Osteoblast (primary cell): ENCODE measurements at regions not wholly inside any gene's neighbourhood (a gene's known extent, or its start where the extent isn't known, plus 50 kb on each side); places are given as distances from the start of the nearest gene placed in this dataset.

Experiments used
- DNase-seq: peaks from one replicate; pipeline ENCODE4 v3.0.0; 2011; ENCODE audit warnings: low spot score, mixed read lengths; ENCODE audit not compliant: insufficient read length; ENCODE audit errors: missing footprints
- H2AFZ ChIP-seq: 2 replicates; pipeline ENCODE4 v1.6.0; 2011; ENCODE audit warnings: mild to moderate bottlenecking, low read length
- H3K27ac ChIP-seq: 2 replicates; pipeline ENCODE4 v1.5.1; 2011; ENCODE audit warnings: mild to moderate bottlenecking, low read depth, low read length, moderate library complexity
- H3K27me3 ChIP-seq: 2 replicates; pipeline ENCODE4 v1.6.0; 2012; ENCODE audit warnings: mild to moderate bottlenecking, control low read depth, inconsistent platforms, low read length, moderate library complexity; ENCODE audit not compliant: insufficient read depth
- H3K36me3 ChIP-seq: 2 replicates; pipeline ENCODE4 v1.5.1; 2011; ENCODE audit warnings: mild to moderate bottlenecking, low read length, control low read depth, moderate library complexity; ENCODE audit not compliant: insufficient read depth
- H3K4me1 ChIP-seq: 2 replicates; pipeline ENCODE4 v1.5.1; 2011; ENCODE audit warnings: mild to moderate bottlenecking, low read length, control low read depth, moderate library complexity; ENCODE audit not compliant: insufficient read depth
- H3K4me2 ChIP-seq: 2 replicates; pipeline ENCODE4 v1.6.0; 2011; ENCODE audit warnings: mild to moderate bottlenecking, low read length; ENCODE audit not compliant: insufficient read depth
- H3K4me3 ChIP-seq: fragments of 200-600 bp; sonication (generic); 3 replicates; pipeline ENCODE4 v1.5.1; 2012; ENCODE audit warnings: mild to moderate bottlenecking, low read length, inconsistent platforms; ENCODE audit not compliant: insufficient read depth
- H3K79me2 ChIP-seq: 2 replicates; pipeline ENCODE4 v1.6.0; 2012; ENCODE audit warnings: mild to moderate bottlenecking, low read length, control low read depth, inconsistent platforms; ENCODE audit not compliant: insufficient read depth
- H3K9me3 ChIP-seq: 2 replicates; pipeline ENCODE4 v1.5.1; 2011; ENCODE audit warnings: low read depth, low read length, control low read depth
- H4K20me1 ChIP-seq: 2 replicates; pipeline ENCODE4 v1.6.0; 2012; ENCODE audit warnings: mild to moderate bottlenecking, low read length, control low read depth; ENCODE audit not compliant: insufficient read depth
- TF ChIP-seq, protein P1 (sequence below): IDR thresholded peaks from 2 replicates; pipeline ENCODE4 v1.5.1; 2011; ENCODE audit warnings: mild to moderate bottlenecking, low read depth, low read length, moderate library complexity; ENCODE audit errors: extremely low read depth

DNA sequence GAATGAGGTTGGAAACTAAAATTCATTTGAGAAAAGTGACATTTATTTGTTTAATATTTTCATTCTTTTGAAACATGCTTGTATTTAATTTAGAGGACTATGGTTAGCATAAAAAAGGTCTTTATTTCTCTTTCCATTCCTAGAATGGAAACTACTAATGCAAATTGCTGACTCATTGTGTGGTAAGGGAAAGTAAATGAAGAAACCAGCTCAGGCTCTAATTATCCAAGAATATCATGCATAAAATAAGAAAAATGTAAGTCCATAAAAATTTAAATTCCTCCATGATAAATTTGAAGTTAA, 777.0 kb upstream of the SLITRK1 start:
- no peaks in the 10 kb centered on the region for H3K79me2 ChIP-seq
- no peaks in the 10 kb centered on the region for H3K27me3 ChIP-seq
- H3K4me1 ChIP-seq, result peaks cover 3% of the 10 kb centered on the region
- peak overlapping the region; percentile 38 for H3K27ac ChIP-seq
- H3K9me3 ChIP-seq, result no peaks in the 10 kb centered on the region
- no peaks in the 10 kb centered on the region for H4K20me1 ChIP-seq
- no peaks in the 10 kb centered on the region for H3K36me3 ChIP-seq
- DNase-seq, result no peak
- H3K4me2 ChIP-seq, result peak overlapping the region; percentile 43
- H2AFZ ChIP-seq, result no peak overlapping the region
- TF ChIP-seq, protein P1, sequence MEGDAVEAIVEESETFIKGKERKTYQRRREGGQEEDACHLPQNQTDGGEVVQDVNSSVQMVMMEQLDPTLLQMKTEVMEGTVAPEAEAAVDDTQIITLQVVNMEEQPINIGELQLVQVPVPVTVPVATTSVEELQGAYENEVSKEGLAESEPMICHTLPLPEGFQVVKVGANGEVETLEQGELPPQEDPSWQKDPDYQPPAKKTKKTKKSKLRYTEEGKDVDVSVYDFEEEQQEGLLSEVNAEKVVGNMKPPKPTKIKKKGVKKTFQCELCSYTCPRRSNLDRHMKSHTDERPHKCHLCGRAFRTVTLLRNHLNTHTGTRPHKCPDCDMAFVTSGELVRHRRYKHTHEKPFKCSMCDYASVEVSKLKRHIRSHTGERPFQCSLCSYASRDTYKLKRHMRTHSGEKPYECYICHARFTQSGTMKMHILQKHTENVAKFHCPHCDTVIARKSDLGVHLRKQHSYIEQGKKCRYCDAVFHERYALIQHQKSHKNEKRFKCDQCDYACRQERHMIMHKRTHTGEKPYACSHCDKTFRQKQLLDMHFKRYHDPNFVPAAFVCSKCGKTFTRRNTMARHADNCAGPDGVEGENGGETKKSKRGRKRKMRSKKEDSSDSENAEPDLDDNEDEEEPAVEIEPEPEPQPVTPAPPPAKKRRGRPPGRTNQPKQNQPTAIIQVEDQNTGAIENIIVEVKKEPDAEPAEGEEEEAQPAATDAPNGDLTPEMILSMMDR, result no peak
- no peak overlapping the region for H3K4me3 ChIP-seq

DNA sequence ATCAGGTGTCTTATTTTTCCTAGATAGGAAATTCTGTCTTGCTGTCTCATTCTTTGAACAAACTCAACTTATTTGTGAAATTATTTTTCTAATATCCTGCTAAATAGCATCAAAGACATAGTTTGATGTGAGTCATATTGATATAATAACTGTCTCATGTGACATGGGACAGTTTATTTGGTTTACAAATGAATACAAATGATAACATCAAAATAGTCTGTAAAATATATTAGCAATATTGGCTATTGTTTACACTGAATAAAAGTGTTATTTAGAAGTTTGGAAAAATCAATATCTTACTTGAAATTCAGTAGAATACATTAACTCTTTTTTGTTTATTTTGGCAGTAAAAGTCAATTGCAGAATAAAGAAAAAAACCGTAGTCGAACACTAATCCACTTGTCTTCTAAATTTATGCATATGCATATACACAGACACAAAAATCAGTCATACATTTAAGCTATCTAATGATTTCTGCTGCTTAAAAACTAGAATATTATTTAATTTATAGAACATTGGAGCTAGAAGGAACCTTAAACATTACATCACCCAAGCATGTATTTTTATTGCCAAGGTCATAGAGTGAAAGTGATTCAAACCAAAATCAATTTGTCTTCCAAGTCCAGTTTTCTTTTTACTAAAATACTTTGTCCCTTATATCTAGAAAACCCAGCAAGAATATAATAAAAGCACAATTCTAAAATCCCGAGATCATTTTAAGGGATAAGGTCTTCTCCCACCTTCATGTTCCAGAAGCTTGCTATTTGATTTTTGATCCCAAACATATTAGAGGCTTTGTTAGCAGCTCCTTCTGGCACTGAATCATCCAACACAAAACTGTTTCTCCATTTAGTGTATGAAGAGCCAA, 776.5 kb upstream of the SLITRK1 start:
- no peak overlapping the region for H2AFZ ChIP-seq
- no peak for DNase-seq

DNA sequence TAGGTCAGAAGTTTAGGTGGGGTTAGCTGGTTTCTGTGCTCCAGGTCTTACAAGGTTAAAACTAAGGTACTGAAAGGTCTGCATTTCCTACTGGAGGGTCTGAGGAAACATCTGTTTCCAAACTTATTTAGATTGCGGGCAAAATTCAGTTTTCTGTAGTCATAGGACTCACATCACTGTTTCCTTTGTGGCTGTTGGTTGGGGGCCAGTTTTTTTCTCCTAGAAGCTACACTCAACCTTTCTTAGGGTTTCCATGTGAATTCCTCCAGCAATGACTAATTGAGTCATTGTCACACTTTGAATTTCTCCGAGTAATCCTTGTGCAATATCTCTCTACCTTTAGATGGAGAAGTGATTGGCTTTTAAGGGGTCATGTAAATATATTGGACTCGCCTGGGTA, 773.4 kb upstream of the SLITRK1 start:
- Histone ChIP-seq H4K20me1 (no peaks in the 10 kb centered on the region), H3K4me3 (no peak overlapping the region), H3K4me2 (no peak overlapping the region), H3K79me2 (no peaks in the 10 kb centered on the region), H3K27ac (no peak overlapping the region), H3K4me1 (peaks cover 8% of the 10 kb centered on the region), H3K27me3 (no peaks in the 10 kb centered on the region), H2AFZ (no peak overlapping the region), H3K9me3 (no peaks in the 10 kb centered on the region), H3K36me3 (no peaks in the 10 kb centered on the region)
- no peak for DNase-seq
- TF ChIP-seq, protein P1, result no peak

More for the DNA sequence above, 776.5 kb upstream of the SLITRK1 start:
- Histone ChIP-seq H3K4me1 (peaks cover 3% of the 10 kb centered on the region), H3K27me3 (no peaks in the 10 kb centered on the region), H3K9me3 (no peaks in the 10 kb centered on the region), H3K27ac (peak overlapping the region; percentile 38), H3K4me3 (no peak overlapping the region), H3K4me2 (peak overlapping the region; percentile 43), H4K20me1 (no peaks in the 10 kb centered on the region), H3K79me2 (no peaks in the 10 kb centered on the region), H3K36me3 (no peaks in the 10 kb centered on the region)
- TF ChIP-seq, protein P1, result no peak

DNA sequence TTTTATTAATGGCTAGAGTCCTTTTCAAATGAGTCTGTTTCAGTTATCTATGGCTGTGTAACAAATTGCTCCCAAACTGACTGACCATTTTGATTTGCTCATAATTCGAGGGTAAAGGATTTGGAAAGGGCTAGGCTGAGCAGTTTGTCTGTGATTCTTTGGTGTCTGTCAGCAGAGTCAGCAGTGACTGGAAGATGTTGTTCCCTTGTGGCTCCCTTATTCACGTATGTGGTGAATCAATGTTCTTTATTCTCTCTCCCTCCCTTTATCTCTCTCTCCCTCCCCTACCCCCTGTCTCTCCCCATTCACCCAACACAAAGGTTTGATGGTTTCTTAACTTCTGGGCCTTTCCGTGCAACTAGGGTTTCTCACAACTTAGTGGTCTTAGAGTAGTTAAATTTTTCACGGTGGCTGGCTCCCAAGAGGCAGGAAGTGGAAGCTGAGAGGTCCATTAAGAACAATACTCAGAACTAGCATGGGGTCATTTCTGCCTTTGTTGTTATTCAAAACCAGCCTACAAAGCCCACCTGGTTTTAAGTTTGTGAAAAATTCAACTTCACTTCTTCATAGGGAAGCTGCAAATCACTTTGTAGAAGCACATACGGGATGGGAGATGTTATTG, 772.5 kb upstream of the SLITRK1 start:
- Histone ChIP-seq H2AFZ (no peak overlapping the region), H3K27ac (no peak overlapping the region), H3K36me3 (no peaks in the 10 kb centered on the region), H3K4me1 (peaks cover 13% of the 10 kb centered on the region), H4K20me1 (no peaks in the 10 kb centered on the region), H3K79me2 (no peaks in the 10 kb centered on the region), H3K27me3 (no peaks in the 10 kb centered on the region), H3K4me2 (no peak overlapping the region), H3K9me3 (no peaks in the 10 kb centered on the region), H3K4me3 (no peak overlapping the region)
- TF ChIP-seq, protein P1, result no peak
- no peak for DNase-seq
